ENCODE measurements at regions not wholly inside any gene's neighbourhood (a gene's known extent, or its start where the extent isn't known, plus 50 kb on each side); places are given as distances from the start of the nearest gene placed in this dataset.

- TF ChIP-seq POLR2A (IDR thresholded peaks at IDR 0.05; ENCODE audit: low read length): no peak
- no peak for TF ChIP-seq GATA1 (IDR thresholded peaks at IDR 0.05; ENCODE audit: low read depth, low read length)
These were observed 300.4 kb upstream of the RPS6KA3 start for GRCh38 chrX:20567108-20567507.
